HEK293T (cell line): ENCODE measurements at regions not wholly inside any gene's neighbourhood (a gene's known extent, or its start where the extent isn't known, plus 50 kb on each side); places are given as distances from the start of the nearest gene placed in this dataset.

ENCODE experiments used
- CTCF ChIA-PET: fragments of 350-600 bp; formaldehyde crosslinking; extraction: SDS; loops from one replicate; lab custom pipeline; 2021; ENCODE audit warnings: antibody characterized with exemption, inconsistent platforms; lab: Yijun Ruan, JAX
- POLR2A ChIA-PET: fragments of 350-600 bp; formaldehyde crosslinking; extraction: SDS; loops from one replicate; lab custom pipeline; 2020; ENCODE audit warnings: antibody characterized with exemption, inconsistent platforms; lab: Yijun Ruan, JAX
- DNase-seq: peaks from one replicate; pipeline ENCODE4 v3.0.0; 2012; ENCODE audit warnings: mixed read lengths; ENCODE audit errors: extremely low spot score
- ARNT ChIP-seq: fragments of 450-650 bp; IDR thresholded peaks from 2 replicates; pipeline ENCODE4 v1.6.1; 2017; ENCODE audit warnings: mild to moderate bottlenecking
- BHLHE40 ChIP-seq: fragments of 450-650 bp; IDR thresholded peaks from 2 replicates; pipeline ENCODE4 v1.6.1; 2016; ENCODE audit warnings: mild to moderate bottlenecking, moderate library complexity, borderline replicate concordance
- CTBP1 ChIP-seq: fragments of 450-650 bp; IDR thresholded peaks from 2 replicates; pipeline ENCODE4 v1.6.1; 2016; ENCODE audit warnings: borderline replicate concordance
- ELF4 ChIP-seq: fragments of 450-650 bp; IDR thresholded peaks from 2 replicates; pipeline ENCODE4 v1.6.1; 2017; ENCODE audit warnings: antibody characterized with exemption
- FOXA1 ChIP-seq: fragments of 450-650 bp; IDR thresholded peaks from 2 replicates; pipeline ENCODE4 v1.6.1; 2016; ENCODE audit warnings: mild to moderate bottlenecking
- FOXM1 ChIP-seq: fragments of 450-650 bp; IDR thresholded peaks from 2 replicates; pipeline ENCODE4 v1.6.1; 2017; ENCODE audit warnings: mild to moderate bottlenecking, borderline replicate concordance
- HDGF ChIP-seq: fragments of 450-650 bp; IDR thresholded peaks from 2 replicates; pipeline ENCODE4 v1.6.1; 2017; ENCODE audit warnings: antibody characterized with exemption, borderline replicate concordance
- L3MBTL2 ChIP-seq: fragments of 450-650 bp; conservative IDR thresholded peaks from 2 replicates; pipeline ENCODE4 v1.6.1; 2016; ENCODE audit warnings: mild to moderate bottlenecking
- LEF1 ChIP-seq: fragments of 450-650 bp; IDR thresholded peaks from 2 replicates; pipeline ENCODE4 v1.6.1; 2017; ENCODE audit warnings: mild to moderate bottlenecking, borderline replicate concordance
- PKNOX1 ChIP-seq: fragments of 450-650 bp; IDR thresholded peaks from 2 replicates; pipeline ENCODE4 v1.6.1; 2016
- SP1 ChIP-seq: fragments of 450-650 bp; IDR thresholded peaks from 2 replicates; pipeline ENCODE4 v1.6.1; 2017
- TARDBP ChIP-seq: fragments of 450-650 bp; IDR thresholded peaks from 2 replicates; pipeline ENCODE4 v1.6.1; 2016
- ZNF384 ChIP-seq: fragments of 450-650 bp; IDR thresholded peaks from 2 replicates; pipeline ENCODE4 v1.6.1; 2016

GRCh38 chr17:34204402-34204801 lies 50.7 kb upstream of the CCL2 start:
- TF ChIP-seq CTBP1: no peak
- no peak for TF ChIP-seq BHLHE40
- no peak for TF ChIP-seq ARNT
- no peak for TF ChIP-seq LEF1
- no peak for TF ChIP-seq FOXM1
- no peak for TF ChIP-seq ELF4
- no peak for TF ChIP-seq FOXA1
- no peak for TF ChIP-seq PKNOX1
- no peak for TF ChIP-seq L3MBTL2
- no peak for TF ChIP-seq TARDBP
- TF ChIP-seq HDGF: no peak
- no peak for TF ChIP-seq ZNF384
- no peak for TF ChIP-seq SP1
- CTCF ChIA-PET: interaction anchor here (1.3 to 2.4 kb wide), 2 partner anchors 102 to 157 kb away, joined by 3 to 13 read pairs; no protein-coding TSS in a partner anchor
- DNase-seq: no peak
- POLR2A ChIA-PET: no interaction called here
